GM21717 (cell line): ENCODE measurements at regions not wholly inside any gene's neighbourhood (a gene's known extent, or its start where the extent isn't known, plus 50 kb on each side); places are given as distances from the start of the nearest gene placed in this dataset.
"Not testable (repeated sequence)": the region's sequence is repeated elsewhere in the genome, so short reads cannot be mapped to it uniquely, and the experiment has no call there.

ENCODE experiments used
- ATAC-seq: cut with Tn5 transposase; IDR thresholded peaks from one replicate; pipeline ENCODE4 v1.9.1; 2021; ENCODE audit warnings: mild to moderate bottlenecking, moderate library complexity; ENCODE audit not compliant: unreplicated experiment

- ATAC-seq: no peak
Observed at GRCh38 chr17:53635444-53635843, 187.3 kb upstream of the KIF2B start.

DNA sequence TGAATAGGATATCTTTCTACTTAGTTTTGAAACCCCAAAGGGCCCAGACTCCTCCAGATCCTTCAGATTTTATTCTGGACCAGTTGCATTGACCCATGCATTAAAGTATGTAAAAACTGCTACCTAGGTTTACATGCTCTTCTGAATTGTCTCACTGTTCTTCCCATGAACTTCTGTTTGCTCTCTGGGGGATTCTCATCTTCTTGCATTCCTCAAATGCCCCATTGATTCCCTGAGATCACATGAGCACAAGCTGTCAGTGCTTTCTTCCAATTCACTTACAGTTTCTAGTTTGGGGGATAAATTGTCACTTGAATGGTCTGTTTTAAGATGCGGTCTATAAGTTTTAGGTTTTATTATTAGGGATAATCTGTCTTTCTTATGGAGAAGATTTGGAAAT, 188.9 kb upstream of the KIF2B start:
- no peak for ATAC-seq

DNA sequence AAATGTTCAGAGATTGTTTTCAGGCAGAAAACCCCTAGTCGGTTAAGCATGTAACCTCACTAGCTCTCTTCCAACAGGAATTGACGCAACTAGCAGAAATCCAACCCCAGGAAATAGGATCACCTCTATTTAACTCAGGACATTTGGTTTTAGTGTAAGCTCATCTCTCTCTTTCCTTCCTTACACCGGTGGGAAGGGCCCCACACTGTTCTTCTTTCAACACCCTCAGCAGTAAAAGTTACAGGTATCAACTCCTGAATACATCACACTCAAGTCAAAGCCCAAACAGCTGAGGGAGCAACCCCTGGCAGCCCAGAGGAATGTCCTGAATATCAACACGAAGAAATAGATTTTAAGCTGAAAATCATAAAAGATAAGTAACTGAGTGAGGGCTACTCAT, 191.2 kb upstream of the KIF2B start:
- no peak for ATAC-seq

DNA sequence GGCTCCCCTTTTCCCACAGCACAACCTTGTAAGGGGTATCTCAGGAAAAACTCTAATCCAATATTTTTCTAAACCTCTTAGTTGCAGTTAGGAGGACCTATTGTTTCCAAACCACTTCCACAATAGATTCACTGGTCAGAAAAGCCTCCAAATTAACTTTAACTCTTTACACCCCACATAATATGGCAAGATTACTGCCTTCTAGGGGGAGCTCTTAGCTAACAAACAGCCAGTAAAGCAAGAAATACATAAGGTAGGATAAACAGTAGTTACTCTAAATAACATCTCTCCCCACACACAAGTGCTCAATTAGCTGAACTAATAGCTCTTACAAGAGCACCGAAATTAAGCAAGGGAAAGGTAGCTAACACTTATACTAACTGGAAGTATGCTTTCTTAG, 192.1 kb upstream of the KIF2B start:
- no peak for ATAC-seq

GRCh38 chr17:53630115-53630514, 192.6 kb upstream of the KIF2B start:
- no peak for ATAC-seq

GRCh38 chr17:53629188-53629587, 193.5 kb upstream of the KIF2B start:
- no peak for ATAC-seq

DNA sequence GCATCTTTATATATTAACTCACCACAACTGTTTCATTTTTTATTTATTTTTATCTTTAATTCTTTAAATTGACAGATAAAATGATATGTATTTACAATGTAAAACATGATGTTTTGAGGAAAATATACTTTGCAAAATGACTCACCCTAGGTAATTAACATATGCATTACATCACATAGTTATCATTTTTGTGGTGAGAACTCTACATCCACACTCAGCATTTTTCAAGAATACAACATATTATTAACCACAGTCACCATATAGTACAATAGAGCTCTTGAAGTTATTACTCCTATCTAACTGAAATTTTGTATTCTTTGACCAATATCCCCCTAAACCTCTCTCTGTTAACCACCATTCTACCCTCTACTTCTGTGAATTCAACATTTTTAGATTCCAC, 194.7 kb upstream of the KIF2B start:
- no peak for ATAC-seq

GRCh38 chr17:53627511-53627910, 195.2 kb upstream of the KIF2B start:
- ATAC-seq: no peak

DNA sequence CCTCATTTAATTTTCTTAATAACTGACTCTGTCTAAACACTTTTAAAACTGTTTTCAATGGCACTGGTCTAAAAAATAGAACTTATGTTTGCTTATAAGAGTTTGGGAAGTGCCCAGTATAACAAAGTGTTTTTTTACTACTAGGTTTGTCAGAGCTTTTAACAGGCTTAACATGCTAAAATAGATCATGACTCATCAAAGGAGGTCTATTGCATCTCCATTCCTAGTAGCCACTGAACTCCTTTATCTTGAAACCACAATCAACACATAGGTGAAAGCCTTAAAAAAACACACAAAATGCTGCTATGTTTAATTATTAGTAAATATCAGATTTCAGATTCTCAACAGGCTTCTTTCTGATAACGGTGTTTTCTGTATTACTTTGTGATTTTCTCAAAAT, 196.4 kb upstream of the KIF2B start:
- no peak for ATAC-seq

GRCh38 chr17:53619025-53619424, 203.7 kb upstream of the KIF2B start:
- ATAC-seq: no peak

DNA sequence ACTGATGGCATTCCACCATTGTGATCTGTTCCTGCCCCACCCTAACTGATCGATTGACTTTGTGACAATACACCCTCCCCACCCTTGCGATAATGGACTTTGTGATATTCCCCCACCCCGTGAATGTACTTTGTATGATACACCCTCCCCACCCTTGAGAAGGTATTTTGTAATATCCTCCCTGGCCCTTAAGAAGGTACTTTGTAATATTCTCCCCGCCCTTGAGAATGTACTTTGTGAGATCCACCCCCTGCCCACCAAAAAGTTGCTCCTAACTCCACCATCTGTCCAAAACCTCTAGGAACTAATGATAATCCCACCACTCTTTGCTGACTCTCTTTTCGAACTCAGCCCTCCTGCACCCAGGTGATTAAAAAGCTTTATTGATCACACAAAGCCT, 214.5 kb upstream of the KIF2B start:
- ATAC-seq: not testable (repeated sequence)

- ATAC-seq: no peak
Observed at GRCh38 chr17:53607475-53607874, 215.3 kb upstream of the KIF2B start.

DNA sequence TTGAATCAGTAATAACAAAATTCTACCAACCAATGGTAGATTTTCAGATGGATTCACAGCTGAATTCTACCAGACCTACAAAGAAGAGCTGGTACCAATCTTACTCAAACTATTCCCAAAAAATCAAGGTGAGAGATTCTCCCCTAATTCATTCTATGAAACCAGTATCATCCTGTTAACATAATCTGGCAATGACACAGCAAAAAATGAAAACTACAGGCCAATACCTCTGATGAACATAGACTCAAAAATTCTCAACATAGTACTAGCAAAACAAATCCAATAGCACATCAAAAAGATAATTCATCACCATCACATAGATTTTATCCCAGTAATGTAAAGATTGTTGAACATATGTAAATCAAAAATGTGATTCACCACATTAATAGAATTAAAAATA, 234.4 kb upstream of the KIF2B start:
- ATAC-seq: no peak

- no peak for ATAC-seq
Observed at GRCh38 chr17:53574038-53574437, 248.7 kb upstream of the KIF2B start.

GRCh38 chr17:53571342-53571741, 251.4 kb upstream of the KIF2B start:
- no peak for ATAC-seq

DNA sequence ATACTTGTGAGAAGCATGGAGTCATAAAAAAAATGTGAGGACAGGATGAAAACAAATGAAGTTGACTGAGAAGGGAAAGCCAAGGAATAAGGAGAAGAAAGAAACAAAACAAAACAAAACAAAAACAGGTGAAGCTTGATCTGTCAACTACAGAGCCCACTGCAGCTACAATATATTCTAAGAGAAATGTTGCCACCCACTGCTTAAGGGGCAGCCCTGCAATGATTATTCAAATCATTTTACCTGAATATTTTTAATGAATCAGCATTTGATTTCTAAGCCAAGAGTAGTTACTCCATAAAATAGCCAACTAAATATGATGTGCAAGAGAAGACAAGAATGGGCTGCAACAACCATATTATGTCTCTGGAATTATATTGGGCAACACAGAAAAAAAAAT, 252.0 kb upstream of the KIF2B start:
- ATAC-seq: no peak

DNA sequence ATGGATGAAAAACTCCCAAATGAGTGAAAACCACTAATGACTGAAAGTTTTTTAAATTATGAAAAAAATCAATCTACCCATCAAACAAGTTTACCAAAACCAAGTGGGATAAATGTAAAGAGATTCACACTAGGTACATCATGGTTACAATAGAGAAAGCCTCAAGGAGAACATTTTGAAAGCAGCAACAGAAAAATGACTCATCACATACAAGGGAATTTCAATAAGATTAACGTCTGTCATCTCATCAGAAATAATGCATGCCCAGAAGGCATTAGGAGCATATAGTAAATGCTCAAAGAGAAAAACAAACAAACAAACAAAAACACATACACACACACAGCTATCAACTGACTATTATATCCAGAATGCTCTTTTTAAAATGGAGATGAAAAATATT, 261.8 kb upstream of the KIF2B start:
- ATAC-seq: no peak

GRCh38 chr17:53548252-53548651, 274.5 kb upstream of the KIF2B start:
- no peak for ATAC-seq

DNA sequence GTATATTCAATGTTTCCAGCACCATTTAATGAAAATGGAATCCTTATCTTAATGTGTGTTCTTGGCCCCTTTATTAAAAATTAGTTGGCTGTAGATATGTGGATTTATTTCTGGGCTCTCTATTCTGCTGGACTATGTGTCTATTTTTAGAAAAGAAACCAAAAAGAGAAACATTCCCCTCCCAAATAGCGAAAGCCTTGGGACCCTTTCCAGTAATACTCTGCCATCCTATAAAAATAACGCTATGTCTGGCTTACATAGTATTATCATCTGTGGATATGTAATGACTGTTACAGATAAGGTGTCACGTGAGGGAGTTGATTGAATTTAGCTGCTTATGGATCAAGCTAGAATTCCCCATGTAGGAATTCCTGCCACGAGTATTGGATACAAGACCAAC, 279.3 kb upstream of the KIF2B start:
- no peak for ATAC-seq

- no peak for ATAC-seq
Observed at GRCh38 chr17:53538129-53538617, 284.6 kb upstream of the KIF2B start.

- no peak for ATAC-seq
Observed at GRCh38 chr17:53527473-53527872, 295.3 kb upstream of the KIF2B start.

- ATAC-seq: no peak
Observed at GRCh38 chr17:53525590-53525989, 297.1 kb upstream of the KIF2B start.

- ATAC-seq: no peak
Observed at GRCh38 chr17:53516636-53517035, 306.1 kb upstream of the KIF2B start.

GRCh38 chr17:53499277-53499676, 323.4 kb upstream of the KIF2B start:
- ATAC-seq: no peak
